Forelimb muscle (tissue), 1 donor: ENCODE measurements at regions not wholly inside any gene's neighbourhood (a gene's known extent, or its start where the extent isn't known, plus 50 kb on each side); places are given as distances from the start of the nearest gene placed in this dataset.
"Not testable (repeated sequence)": the region's sequence is repeated elsewhere in the genome, so short reads cannot be mapped to it uniquely, and the experiment has no call there.

ENCODE experiments used
- DNase-seq: peaks from one replicate; pipeline ENCODE4 v3.0.0-alpha.2; 2013; ENCODE audit warnings: low read depth

GRCh38 chr4:45482346-45482745, 641.5 kb downstream of the GABRG1 start:
- no peak for DNase-seq

- no peak for DNase-seq
Measured at GRCh38 chr4:45477311-45477733, 646.5 kb downstream of the GABRG1 start.

- DNase-seq: no peak
Measured at GRCh38 chr4:45475548-45475947, 648.3 kb downstream of the GABRG1 start.

GRCh38 chr4:45472490-45472889, 651.4 kb downstream of the GABRG1 start:
- no peak for DNase-seq

- no peak for DNase-seq
Measured at GRCh38 chr4:45471335-45471734, 652.5 kb downstream of the GABRG1 start.

GRCh38 chr4:45467157-45467556, 656.7 kb downstream of the GABRG1 start:
- no peak for DNase-seq

- not testable (repeated sequence) for DNase-seq
Measured at GRCh38 chr4:45460157-45460556, 663.7 kb downstream of the GABRG1 start.

- no peak for DNase-seq
Measured at GRCh38 chr4:45455217-45455616, 668.6 kb downstream of the GABRG1 start.

- no peak for DNase-seq
Measured at GRCh38 chr4:45453258-45453853, 670.5 kb downstream of the GABRG1 start.

- DNase-seq: no peak
Measured at GRCh38 chr4:45442466-45442865, 681.4 kb downstream of the GABRG1 start.

- no peak for DNase-seq
Measured at GRCh38 chr4:45438047-45438446, 685.8 kb downstream of the GABRG1 start.

GRCh38 chr4:45437381-45437780, 686.5 kb downstream of the GABRG1 start:
- no peak for DNase-seq

GRCh38 chr4:45425135-45425534, 698.7 kb downstream of the GABRG1 start:
- no peak for DNase-seq

- no peak for DNase-seq
Measured at GRCh38 chr4:45423896-45424295, 697.5 kb upstream of the GNPDA2 start.

GRCh38 chr4:45420091-45420674, 693.8 kb upstream of the GNPDA2 start:
- not testable (repeated sequence) for DNase-seq

GRCh38 chr4:45410701-45411210, 684.4 kb upstream of the GNPDA2 start:
- peak; percentile 6 for DNase-seq

- no peak for DNase-seq
Measured at GRCh38 chr4:45409536-45409935, 683.2 kb upstream of the GNPDA2 start.

- no peak for DNase-seq
Measured at GRCh38 chr4:45408996-45409395, 682.6 kb upstream of the GNPDA2 start.

GRCh38 chr4:45399116-45399515, 672.8 kb upstream of the GNPDA2 start:
- no peak for DNase-seq

- DNase-seq: no peak
Measured at GRCh38 chr4:45385306-45385705, 659.0 kb upstream of the GNPDA2 start.

- no peak for DNase-seq
Measured at GRCh38 chr4:45370408-45370807, 644.1 kb upstream of the GNPDA2 start.

- no peak for DNase-seq
Measured at GRCh38 chr4:45368832-45369231, 642.5 kb upstream of the GNPDA2 start.

GRCh38 chr4:45363931-45364330, 637.6 kb upstream of the GNPDA2 start:
- DNase-seq: no peak
